GM12873 (cell line): ENCODE measurements at regions not wholly inside any gene's neighbourhood (a gene's known extent, or its start where the extent isn't known, plus 50 kb on each side); places are given as distances from the start of the nearest gene placed in this dataset.

Experiments used
- CTCF ChIP-seq: IDR thresholded peaks from 2 replicates; pipeline ENCODE4 v1.5.1; 2012; ENCODE audit warnings: low read depth, mild to moderate bottlenecking, moderate library complexity, low read length, control low read depth; ENCODE audit not compliant: insufficient read depth; ENCODE audit errors: missing control alignments

GRCh38 chr2:8241317-8241716 lies 440.5 kb upstream of the ID2 start:
- no peak for TF ChIP-seq CTCF

- no peak for TF ChIP-seq CTCF
These were observed 439.1 kb upstream of the ID2 start for GRCh38 chr2:8242739-8243138.

- TF ChIP-seq CTCF, result no peak
These were observed 438.0 kb upstream of the ID2 start for GRCh38 chr2:8243748-8244400.

- no peak for TF ChIP-seq CTCF
These were observed 437.2 kb upstream of the ID2 start for GRCh38 chr2:8244639-8245038.

- no peak for TF ChIP-seq CTCF
These were observed 435.7 kb upstream of the ID2 start for GRCh38 chr2:8246137-8246536.

GRCh38 chr2:8247905-8248622 lies 433.8 kb upstream of the ID2 start:
- no peak for TF ChIP-seq CTCF

GRCh38 chr2:8248623-8248957 lies 433.3 kb upstream of the ID2 start:
- no peak for TF ChIP-seq CTCF
